HG03457 (cell line): ENCODE measurements at regions not wholly inside any gene's neighbourhood (a gene's known extent, or its start where the extent isn't known, plus 50 kb on each side); places are given as distances from the start of the nearest gene placed in this dataset.

Source experiments
- ATAC-seq: cut with Tn5 transposase; IDR thresholded peaks from one replicate; pipeline ENCODE4 v1.9.1; 2021; ENCODE audit warnings: moderate number of reproducible peaks; ENCODE audit not compliant: unreplicated experiment

- ATAC-seq: no peak
These were observed 98.8 kb downstream of the SNX19 start for GRCh38 chr11:130817330-130817944.

DNA sequence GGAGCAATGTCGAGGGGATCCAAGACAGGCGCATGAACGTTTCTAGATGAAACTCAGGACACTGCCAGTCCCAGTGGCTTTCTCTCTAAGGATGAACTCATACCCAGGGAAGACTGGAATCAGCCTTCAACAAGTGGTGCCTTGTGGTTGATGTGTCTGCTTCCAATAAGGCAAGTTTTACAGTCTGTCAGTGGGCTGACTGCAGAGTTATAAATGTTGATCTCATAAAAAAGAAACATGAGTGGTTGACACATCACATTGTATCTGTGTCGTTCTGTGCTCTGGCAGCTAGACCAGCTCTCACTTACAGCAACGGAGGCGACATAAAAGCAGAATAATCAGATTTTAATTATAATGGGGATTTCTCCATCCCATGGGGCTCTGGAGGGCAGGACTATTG is 96.7 kb downstream of the SNX19 start:
- ATAC-seq: no peak
